ENCODE measurements at regions not wholly inside any gene's neighbourhood (a gene's known extent, or its start where the extent isn't known, plus 50 kb on each side); places are given as distances from the start of the nearest gene placed in this dataset.

- DNase-seq: no peak
- WGBS: 78% methylated on average over 1 of the region's 1 CpG
Measured at GRCh38 chr3:193118907-193119306, 122.1 kb upstream of the PLAAT1 start.

DNA sequence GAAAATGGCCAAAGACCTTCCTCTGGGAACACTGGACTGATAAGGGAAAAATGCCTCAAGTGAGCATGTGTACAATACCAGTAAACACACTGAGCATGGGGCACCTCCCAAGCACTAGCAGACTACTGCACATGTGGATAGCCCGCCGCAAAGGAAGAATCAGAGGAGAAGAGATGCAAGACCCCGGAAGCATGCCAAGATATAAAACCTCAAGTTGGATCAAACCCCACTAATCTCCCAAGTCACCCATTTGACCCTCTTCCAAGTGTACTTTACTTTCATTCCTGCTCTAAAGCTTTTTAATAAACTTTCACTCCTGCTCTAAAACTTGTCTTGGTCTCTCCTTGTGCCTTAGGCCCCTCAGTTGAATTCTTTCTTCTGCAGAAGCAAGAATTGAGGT, 121.1 kb upstream of the PLAAT1 start:
- Histone ChIP-seq H3K27ac (ENCODE audit: low read length, poor library complexity, severe bottlenecking) (no peak overlapping the region), H3K27me3 (ENCODE audit: control insufficient read depth in 1 of 2, insufficient read depth in 1 of 2, low read length in 2 of 2) (peaks cover 0 to 23% of the 10 kb centered on the region in 2 experiments), H2BK120ac (ENCODE audit: low read depth, low read length) (no peak overlapping the region), H3K23ac (ENCODE audit: low read length in 2 of 2) (no peak overlapping the region), H3K4me3 (ENCODE audit: insufficient read depth in 1 of 2, low read depth in 1 of 2, low read length in 2 of 2) (no peak overlapping the region), H3K14ac (ENCODE audit: low read length in 2 of 2) (no peak overlapping the region), H4K91ac (ENCODE audit: low read length) (no peak overlapping the region), H2BK12ac (ENCODE audit: low read length in 2 of 2) (no peak overlapping the region), H2AK5ac (ENCODE audit: low read length, severe bottlenecking) (no peak overlapping the region), H2AFZ (ENCODE audit: low read depth, low read length) (no peak overlapping the region), H3K36me3 (ENCODE audit: control insufficient read depth in 1 of 2, insufficient read depth in 2 of 2, low read depth in 1 of 2, low read length in 2 of 2) (no peaks in the 10 kb centered on the region), H3K9ac (ENCODE audit: low read length) (no peak overlapping the region), H3K4me2 (ENCODE audit: low read length, poor library complexity, severe bottlenecking) (no peak overlapping the region), H3K4me1 (ENCODE audit: control insufficient read depth, insufficient read depth, low read depth, low read length) (no peaks in the 10 kb centered on the region), H4K8ac (ENCODE audit: low read length) (no peak overlapping the region), H3K9me3 (ENCODE audit: control insufficient read depth, low read length) (no peaks in the 10 kb centered on the region), H3K79me1 (replicated peaks; ENCODE audit: low read length, poor library complexity, severe bottlenecking) (no peaks in the 10 kb centered on the region), H3K18ac (ENCODE audit: low read depth in 1 of 2, low read length in 2 of 2) (no peak overlapping the region), H2BK15ac (ENCODE audit: low read depth, poor library complexity, severe bottlenecking) (no peak overlapping the region), H2BK5ac (ENCODE audit: low read depth, low read length, poor library complexity, severe bottlenecking) (no peak overlapping the region), H3K4ac (ENCODE audit: low read depth in 1 of 2, low read length in 2 of 2) (no peak overlapping the region)
- whole genome bisulfite sequencing: 90% methylated on average over 3 of the region's 3 CpGs
- no peak for DNase-seq

More at GRCh38 chr3:193118907-193119306, 122.1 kb upstream of the PLAAT1 start:
- no peak overlapping the region for H2BK5ac ChIP-seq (ENCODE audit: low read depth, low read length, poor library complexity, severe bottlenecking)
- H3K9ac ChIP-seq (ENCODE audit: low read length): no peak overlapping the region
- no peak overlapping the region for H3K18ac ChIP-seq (ENCODE audit: low read depth in 1 of 2, low read length in 2 of 2)
- no peak overlapping the region for H3K14ac ChIP-seq (ENCODE audit: low read length in 2 of 2)
- H3K23ac ChIP-seq (ENCODE audit: low read length in 2 of 2): no peak overlapping the region
- no peaks in the 10 kb centered on the region for H3K36me3 ChIP-seq (ENCODE audit: control insufficient read depth in 1 of 2, insufficient read depth in 2 of 2, low read depth in 1 of 2, low read length in 2 of 2)
- H4K8ac ChIP-seq (ENCODE audit: low read length): no peak overlapping the region
- H3K27ac ChIP-seq (ENCODE audit: low read length, poor library complexity, severe bottlenecking): no peak overlapping the region
- H3K4me2 ChIP-seq (ENCODE audit: low read length, poor library complexity, severe bottlenecking): no peak overlapping the region
- peaks cover 0 to 19% of the 10 kb centered on the region in 2 experiments for H3K27me3 ChIP-seq (ENCODE audit: control insufficient read depth in 1 of 2, insufficient read depth in 1 of 2, low read length in 2 of 2)
- no peak overlapping the region for H2BK15ac ChIP-seq (ENCODE audit: low read depth, poor library complexity, severe bottlenecking)
- no peak overlapping the region for H2BK120ac ChIP-seq (ENCODE audit: low read depth, low read length)
- no peak overlapping the region for H2AK5ac ChIP-seq (ENCODE audit: low read length, severe bottlenecking)
- H2AFZ ChIP-seq (ENCODE audit: low read depth, low read length): no peak overlapping the region
- H4K91ac ChIP-seq (ENCODE audit: low read length): no peak overlapping the region
- no peaks in the 10 kb centered on the region for H3K9me3 ChIP-seq (ENCODE audit: control insufficient read depth, low read length)
- no peaks in the 10 kb centered on the region for H3K4me1 ChIP-seq (ENCODE audit: control insufficient read depth, insufficient read depth, low read depth, low read length)
- no peak overlapping the region for H2BK12ac ChIP-seq (ENCODE audit: low read length in 2 of 2)
- no peak overlapping the region for H3K4me3 ChIP-seq (ENCODE audit: insufficient read depth in 1 of 2, low read depth in 1 of 2, low read length in 2 of 2)
- no peak overlapping the region for H3K4ac ChIP-seq (ENCODE audit: low read depth in 1 of 2, low read length in 2 of 2)
- no peaks in the 10 kb centered on the region for H3K79me1 ChIP-seq (replicated peaks; ENCODE audit: low read length, poor library complexity, severe bottlenecking)

DNA sequence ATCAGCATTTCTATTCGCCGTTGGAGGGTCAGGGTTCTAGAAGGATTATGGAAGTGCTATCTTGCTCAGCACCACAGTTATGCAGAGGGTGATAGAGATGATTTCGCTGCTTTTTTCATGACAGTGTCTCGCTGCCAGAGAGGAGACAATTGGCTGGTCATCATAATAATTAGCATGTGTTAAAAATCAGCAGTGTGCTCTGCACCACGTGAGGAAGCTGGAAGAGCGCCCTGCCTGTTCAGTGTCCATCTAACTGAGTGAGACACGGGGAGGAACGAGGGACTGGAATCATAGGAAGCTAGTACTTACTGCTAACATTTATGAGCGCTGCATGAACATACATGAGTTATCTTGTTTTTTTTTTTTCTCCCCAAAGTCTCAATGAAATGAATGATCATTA, 116.2 kb upstream of the PLAAT1 start:
- Histone ChIP-seq H3K18ac (ENCODE audit: low read depth in 1 of 2, low read length in 2 of 2) (no peak overlapping the region), H3K4me3 (ENCODE audit: insufficient read depth in 1 of 2, low read depth in 1 of 2, low read length in 2 of 2) (peak overlapping the region in 1 of 2 experiments; percentile 14), H2BK15ac (ENCODE audit: low read depth, poor library complexity, severe bottlenecking) (no peak overlapping the region), H3K36me3 (ENCODE audit: control insufficient read depth in 1 of 2, insufficient read depth in 2 of 2, low read depth in 1 of 2, low read length in 2 of 2) (no peaks in the 10 kb centered on the region), H3K23ac (ENCODE audit: low read length in 2 of 2) (no peak overlapping the region), H3K4me1 (ENCODE audit: control insufficient read depth, insufficient read depth, low read depth, low read length) (no peaks in the 10 kb centered on the region), H3K9ac (ENCODE audit: low read length) (no peak overlapping the region), H3K4ac (ENCODE audit: low read depth in 1 of 2, low read length in 2 of 2) (no peak overlapping the region), H2AFZ (ENCODE audit: low read depth, low read length) (no peak overlapping the region), H3K14ac (ENCODE audit: low read length in 2 of 2) (no peak overlapping the region), H3K27ac (ENCODE audit: low read length, poor library complexity, severe bottlenecking) (no peak overlapping the region), H3K79me1 (replicated peaks; ENCODE audit: low read length, poor library complexity, severe bottlenecking) (no peaks in the 10 kb centered on the region), H3K27me3 (ENCODE audit: control insufficient read depth in 1 of 2, insufficient read depth in 1 of 2, low read length in 2 of 2) (peaks cover 0 to 63% of the 10 kb centered on the region in 2 experiments), H2BK12ac (ENCODE audit: low read length in 2 of 2) (no peak overlapping the region), H2AK5ac (ENCODE audit: low read length, severe bottlenecking) (no peak overlapping the region), H2BK5ac (ENCODE audit: low read depth, low read length, poor library complexity, severe bottlenecking) (no peak overlapping the region), H4K91ac (ENCODE audit: low read length) (no peak overlapping the region), H3K9me3 (ENCODE audit: control insufficient read depth, low read length) (no peaks in the 10 kb centered on the region), H2BK120ac (ENCODE audit: low read depth, low read length) (no peak overlapping the region), H3K4me2 (ENCODE audit: low read length, poor library complexity, severe bottlenecking) (no peak overlapping the region), H4K8ac (ENCODE audit: low read length) (no peak overlapping the region)
- WGBS: 76% methylated on average over 9 of the region's 9 CpGs
- DNase-seq: no peak

- no peaks in the 10 kb centered on the region for H3K79me1 ChIP-seq (replicated peaks; ENCODE audit: low read length, poor library complexity, severe bottlenecking)
- no peak overlapping the region for H3K4me3 ChIP-seq (ENCODE audit: insufficient read depth in 1 of 2, low read depth in 1 of 2, low read length in 2 of 2)
Measured at GRCh38 chr3:193129607-193130006, 111.4 kb upstream of the PLAAT1 start.

More at GRCh38 chr3:193129607-193130006, 111.4 kb upstream of the PLAAT1 start:
- Histone ChIP-seq H3K27me3 (ENCODE audit: control insufficient read depth in 1 of 2, insufficient read depth in 1 of 2, low read length in 2 of 2) (peaks cover 0 to 49% of the 10 kb centered on the region in 2 experiments), H2AFZ (ENCODE audit: low read depth, low read length) (no peak overlapping the region), H3K4me1 (ENCODE audit: control insufficient read depth, insufficient read depth, low read depth, low read length) (no peaks in the 10 kb centered on the region), H3K36me3 (ENCODE audit: control insufficient read depth in 1 of 2, insufficient read depth in 2 of 2, low read depth in 1 of 2, low read length in 2 of 2) (no peaks in the 10 kb centered on the region), H3K27ac (ENCODE audit: low read length, poor library complexity, severe bottlenecking) (no peak overlapping the region), H3K4me2 (ENCODE audit: low read length, poor library complexity, severe bottlenecking) (no peak overlapping the region), H2BK15ac (ENCODE audit: low read depth, poor library complexity, severe bottlenecking) (no peak overlapping the region), H2BK5ac (ENCODE audit: low read depth, low read length, poor library complexity, severe bottlenecking) (no peak overlapping the region), H4K91ac (ENCODE audit: low read length) (no peak overlapping the region), H2AK5ac (ENCODE audit: low read length, severe bottlenecking) (no peak overlapping the region), H3K9ac (ENCODE audit: low read length) (no peak overlapping the region), H3K4ac (ENCODE audit: low read depth in 1 of 2, low read length in 2 of 2) (no peak overlapping the region), H3K23ac (ENCODE audit: low read length in 2 of 2) (no peak overlapping the region), H3K9me3 (ENCODE audit: control insufficient read depth, low read length) (no peaks in the 10 kb centered on the region), H2BK120ac (ENCODE audit: low read depth, low read length) (no peak overlapping the region), H4K8ac (ENCODE audit: low read length) (no peak overlapping the region), H3K14ac (ENCODE audit: low read length in 2 of 2) (no peak overlapping the region), H3K18ac (ENCODE audit: low read depth in 1 of 2, low read length in 2 of 2) (no peak overlapping the region), H2BK12ac (ENCODE audit: low read length in 2 of 2) (no peak overlapping the region)
- no peak for DNase-seq
- WGBS: 71% methylated on average over 3 of the region's 4 CpGs
